Ureter (tissue), 1 donor: ENCODE measurements at regions not wholly inside any gene's neighbourhood (a gene's known extent, or its start where the extent isn't known, plus 50 kb on each side); places are given as distances from the start of the nearest gene placed in this dataset.

ENCODE experiments used
- DNase-seq: peaks from one replicate; pipeline ENCODE4 v3.0.0-alpha.2; 2020; ENCODE audit warnings: low spot score
- donor health status: DM: yes; HTN: yes; CAD: no.

GRCh38 chr9:91130796-91131318 lies 230.9 kb downstream of the AUH start:
- no peak for DNase-seq

- peak; percentile 73 for DNase-seq
Observed at GRCh38 chr9:91131433-91131839, 230.3 kb downstream of the AUH start.

DNA sequence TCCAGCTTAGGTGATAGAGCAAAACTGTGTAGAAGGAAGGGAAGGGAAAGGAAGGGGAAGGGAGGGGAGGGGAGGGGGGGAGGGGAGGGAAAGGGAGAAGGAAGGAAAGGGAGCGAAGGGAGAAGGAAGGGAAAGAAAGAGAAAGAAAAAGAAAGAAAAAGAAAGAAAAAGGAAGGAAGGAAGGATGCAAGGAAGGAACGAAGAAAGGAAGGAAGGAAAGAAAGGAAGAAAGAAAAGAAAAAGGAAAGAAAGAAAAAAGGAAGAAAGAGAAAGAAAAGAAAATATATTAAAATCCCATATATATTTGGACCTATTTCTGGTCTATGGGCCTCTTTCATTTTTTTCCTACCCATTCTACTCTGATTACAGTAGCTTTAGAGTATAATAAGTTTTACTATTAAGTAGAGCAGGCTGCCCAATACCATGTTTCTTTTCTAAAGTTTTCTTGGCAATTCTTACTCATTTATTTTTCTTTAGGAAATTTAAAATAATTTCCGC lies 229.1 kb downstream of the AUH start:
- DNase-seq = no peak

DNA sequence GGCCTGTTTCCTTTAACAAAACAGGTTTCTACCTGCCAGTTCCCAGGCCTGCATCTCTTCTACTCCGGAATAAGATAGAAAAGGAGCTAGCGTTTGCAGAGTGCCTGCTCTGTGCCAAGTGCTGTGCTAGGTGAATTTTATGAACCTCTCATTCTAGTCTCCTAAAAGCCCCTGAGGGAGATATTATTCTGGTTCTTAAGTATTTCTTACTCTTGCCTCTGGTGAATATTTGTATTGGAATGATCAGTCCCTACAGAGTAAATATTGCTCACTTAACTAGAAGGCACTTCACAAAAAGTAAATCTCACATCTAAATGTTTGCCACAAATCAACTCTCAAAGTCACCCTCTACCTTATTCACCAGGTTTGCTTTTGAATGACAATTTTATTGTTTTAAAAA lies 227.1 kb downstream of the AUH start:
- no peak for DNase-seq

DNA sequence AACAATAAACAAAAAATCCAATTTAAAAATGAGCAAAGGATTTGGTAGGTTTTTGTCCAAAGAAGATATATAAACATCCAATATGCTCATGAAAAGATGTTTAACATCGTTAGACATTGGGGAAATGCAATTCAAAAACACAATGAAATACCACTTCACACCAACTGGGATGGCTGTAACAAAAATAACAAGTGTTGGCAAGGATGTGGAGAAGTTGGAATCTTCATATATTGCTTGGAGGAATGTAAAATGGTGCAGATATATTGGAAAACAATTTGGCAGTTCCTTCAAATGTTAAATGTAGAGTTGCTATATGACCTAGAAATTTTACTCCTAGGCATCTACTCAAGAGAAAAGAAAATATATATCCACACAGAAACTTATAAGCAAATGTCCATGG lies 224.3 kb downstream of the AUH start:
- no peak for DNase-seq

DNA sequence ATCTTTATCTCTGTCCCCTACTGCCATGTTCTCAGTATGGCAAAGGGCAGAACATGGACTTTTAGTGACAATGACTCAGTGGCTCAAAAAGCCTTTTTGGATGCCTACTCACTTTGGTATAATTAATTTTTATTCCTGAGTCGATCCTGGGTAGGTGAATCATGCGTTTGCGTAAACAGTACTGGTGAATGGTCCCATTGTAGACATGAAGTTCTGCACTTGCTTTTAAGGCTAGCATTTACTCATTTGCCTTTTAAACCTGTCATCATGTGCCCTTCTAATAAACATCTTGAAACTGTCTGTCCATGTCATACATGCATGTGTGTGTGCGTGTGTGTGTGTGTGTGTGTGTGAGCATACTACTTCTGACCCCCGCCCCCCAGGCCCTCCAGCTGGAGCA lies 223.0 kb downstream of the AUH start:
- DNase-seq = no peak

- DNase-seq = no peak
Observed at GRCh38 chr9:91141407-91141965, 220.2 kb downstream of the AUH start.

DNA sequence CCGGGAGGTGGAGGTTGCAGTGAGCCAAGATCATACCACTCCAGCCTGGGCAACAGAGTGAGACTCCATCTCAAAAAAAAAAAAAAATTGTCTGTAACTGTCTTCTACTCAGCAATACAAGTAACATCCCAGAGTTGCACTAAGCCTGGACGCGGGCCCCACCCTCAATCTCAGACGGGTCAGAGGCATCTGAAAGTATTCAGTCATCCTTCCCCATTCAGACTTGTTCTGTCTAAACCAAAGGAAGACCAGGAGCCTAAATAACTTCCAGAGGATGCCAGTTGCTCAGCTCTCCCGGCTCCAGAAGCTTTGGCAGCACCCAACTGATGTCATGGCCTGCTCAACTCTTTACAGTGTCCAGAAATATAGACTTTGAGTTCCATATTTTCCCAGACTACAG lies 218.6 kb downstream of the AUH start:
- DNase-seq = no peak

DNA sequence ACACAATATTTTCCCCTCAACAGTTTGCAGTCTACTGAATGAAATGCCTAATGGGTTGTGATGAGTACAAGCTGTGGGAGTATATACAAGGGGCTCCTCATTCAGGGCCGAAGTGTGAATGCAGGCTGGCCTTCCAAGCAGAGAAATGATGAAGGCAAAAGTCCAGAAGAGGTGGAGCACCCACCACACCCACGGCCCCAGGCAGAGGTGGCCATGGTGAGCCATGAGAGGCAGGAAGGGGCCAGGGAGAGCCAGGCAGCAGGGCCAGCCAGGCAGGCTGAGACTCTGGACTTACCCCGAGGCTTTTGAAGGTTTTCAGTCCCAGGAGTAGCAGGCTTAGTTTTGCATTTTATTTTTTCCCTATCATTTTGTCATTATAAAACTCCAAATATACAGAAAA lies 218.1 kb downstream of the AUH start:
- DNase-seq = no peak

DNA sequence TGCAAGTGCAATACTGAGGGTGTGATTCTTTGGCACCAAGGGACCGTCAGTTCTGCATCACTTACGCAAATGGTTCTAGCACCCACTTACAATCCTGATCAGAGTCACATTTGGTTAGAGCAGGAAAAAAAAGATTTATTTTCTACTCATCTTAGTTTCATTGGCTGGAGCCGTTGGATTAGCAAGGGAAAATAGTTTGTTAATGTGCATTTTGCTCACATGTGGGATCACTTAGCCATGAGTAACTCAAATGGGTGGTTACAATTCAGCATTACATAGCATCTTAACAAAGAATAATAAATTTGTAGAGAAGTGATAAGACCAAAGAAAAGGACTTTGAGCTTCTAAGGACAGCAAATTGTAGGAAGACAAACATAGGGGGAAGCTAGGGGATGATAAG lies 216.9 kb downstream of the AUH start:
- no peak for DNase-seq

- DNase-seq = no peak
Observed at GRCh38 chr9:91145496-91145895, 216.2 kb downstream of the AUH start.

GRCh38 chr9:91146391-91147019 lies 215.2 kb downstream of the AUH start:
- DNase-seq = no peak

DNA sequence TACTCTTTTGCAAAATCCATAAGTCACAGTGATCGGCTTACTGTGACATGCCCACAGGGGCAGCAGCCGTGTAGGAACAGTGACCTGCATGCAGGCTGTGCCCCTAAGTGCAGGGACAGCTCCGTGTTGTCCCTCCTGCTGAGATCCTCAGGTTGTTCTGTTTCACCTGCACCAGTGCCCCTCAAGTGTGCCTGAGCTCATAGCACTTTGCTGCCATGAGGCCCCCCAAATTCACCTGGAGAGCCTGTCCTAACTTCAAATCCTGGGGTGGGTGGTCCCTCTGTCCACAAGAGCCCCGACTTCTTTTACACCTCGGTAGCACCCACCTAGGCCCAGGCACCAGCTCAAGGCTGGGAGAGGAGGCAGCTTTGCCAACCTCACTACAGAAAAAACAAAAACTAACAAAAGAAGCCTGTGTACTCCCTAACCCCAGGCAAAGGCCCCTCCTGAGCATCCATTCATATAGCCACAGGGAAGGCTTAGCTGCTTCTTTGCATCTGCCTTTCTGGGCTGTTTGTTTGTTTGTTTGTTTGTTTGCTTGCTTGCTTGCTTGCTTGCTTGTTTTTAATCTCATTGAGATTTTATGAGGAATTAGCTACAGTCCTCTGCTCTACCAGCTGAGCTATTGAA lies 214.5 kb downstream of the AUH start:
- no peak for DNase-seq

DNA sequence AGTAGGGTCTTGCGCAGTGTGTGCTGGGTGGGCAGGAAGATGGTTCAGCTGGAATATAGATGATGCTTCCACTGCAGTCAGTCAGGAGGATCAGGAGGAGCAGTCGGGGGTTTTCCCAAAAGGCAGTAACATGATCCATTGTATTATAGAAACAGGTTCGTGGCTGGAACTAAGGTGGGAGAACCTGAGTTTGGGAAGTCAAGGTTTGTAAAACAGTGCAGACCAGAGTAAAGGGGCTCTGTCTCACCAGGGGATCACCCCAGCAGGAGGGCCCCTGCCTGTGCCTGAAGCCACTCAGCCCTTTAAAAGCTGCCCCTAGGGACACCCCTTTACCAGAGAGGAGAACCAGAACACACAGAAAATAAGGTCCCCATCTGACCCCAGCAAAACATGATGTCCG lies 213.4 kb downstream of the AUH start:
- DNase-seq = no peak

DNA sequence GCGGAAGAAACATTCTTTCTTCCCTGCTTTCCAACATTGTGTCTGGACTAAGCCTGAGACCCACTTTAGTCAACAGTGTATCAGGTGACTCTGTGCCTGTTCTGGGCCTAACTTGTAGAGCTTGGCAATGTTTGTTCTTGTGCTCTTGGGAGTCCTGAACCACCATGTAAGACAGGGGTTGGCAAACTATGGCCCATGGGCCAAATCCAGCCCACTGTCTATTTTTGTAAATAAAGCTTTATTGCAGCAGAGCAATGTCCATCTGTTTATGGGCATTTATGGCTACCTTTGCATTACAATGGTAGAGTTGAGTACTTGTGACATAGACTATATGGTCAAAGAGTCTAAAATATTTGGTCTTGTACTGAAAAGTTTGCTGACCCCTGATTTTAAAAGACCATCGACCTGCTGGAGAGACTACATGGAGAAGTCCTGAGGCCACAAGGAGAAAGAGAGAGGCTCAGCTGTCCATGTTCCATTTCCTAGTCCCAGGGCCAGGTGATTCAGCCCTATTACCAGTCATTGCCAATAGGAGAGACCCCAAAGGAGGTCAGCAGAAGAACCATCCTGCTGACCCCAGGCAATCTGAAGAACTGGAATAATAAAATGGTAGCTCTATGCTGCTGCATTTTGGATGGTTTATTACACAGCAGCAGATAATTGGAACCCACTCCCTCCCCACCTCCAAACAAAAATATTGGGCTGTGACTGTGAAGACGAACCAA lies 211.3 kb downstream of the AUH start:
- DNase-seq = no peak

DNA sequence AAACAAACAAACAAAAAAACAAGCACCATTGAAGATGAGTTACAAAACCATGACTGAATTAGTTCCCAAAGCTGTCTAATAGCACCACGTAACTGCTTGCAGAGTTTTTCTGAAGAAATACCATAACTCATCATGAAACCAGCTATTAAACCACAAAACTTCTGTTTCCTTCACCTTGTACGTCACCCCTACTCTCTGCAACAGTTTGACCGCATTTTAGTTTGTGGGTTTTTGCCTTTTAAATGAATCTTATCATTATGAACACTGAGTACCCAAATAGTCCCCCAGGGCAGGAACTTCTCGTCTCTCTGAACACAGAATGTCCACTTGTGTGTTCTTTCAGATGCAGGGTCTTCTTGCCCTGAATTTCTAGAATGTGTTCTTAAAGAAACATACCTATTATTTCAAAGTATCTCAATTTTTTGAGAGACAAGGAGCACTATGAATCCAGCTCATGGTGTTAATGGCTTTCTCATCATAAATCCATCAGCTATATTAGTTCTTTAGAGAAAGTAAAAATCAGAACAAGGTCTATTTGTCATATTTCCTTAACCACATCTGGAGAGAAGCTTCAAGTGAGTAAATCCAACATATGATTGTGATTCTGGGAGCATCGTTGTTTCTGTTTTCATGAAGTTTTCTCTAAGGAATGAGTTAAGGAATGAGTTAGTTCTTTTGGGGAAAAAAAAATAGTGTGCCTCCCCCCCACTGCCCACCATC lies 210.6 kb downstream of the AUH start:
- DNase-seq = no peak

DNA sequence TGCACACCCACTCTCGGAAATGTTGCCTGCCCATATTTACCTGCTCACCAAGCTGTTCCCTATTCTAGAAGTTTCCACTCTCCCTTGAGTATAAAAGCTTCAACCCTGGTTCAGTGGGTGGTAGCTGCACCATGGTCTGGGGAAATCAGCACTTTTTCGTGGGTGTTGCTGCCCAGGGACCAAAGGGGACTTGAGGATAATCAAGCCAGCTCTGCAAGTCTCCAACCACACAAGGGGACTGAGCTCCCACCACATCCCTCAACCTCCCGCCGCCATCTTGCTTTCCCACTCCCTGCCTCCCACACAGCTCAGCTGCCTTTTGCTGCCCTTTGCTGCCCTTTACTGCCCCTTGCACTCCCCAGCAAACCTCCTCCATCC lies 210.0 kb downstream of the AUH start:
- no peak for DNase-seq

GRCh38 chr9:91154686-91155085 lies 207.0 kb downstream of the AUH start:
- no peak for DNase-seq

GRCh38 chr9:91155181-91155580 lies 206.5 kb downstream of the AUH start:
- no peak for DNase-seq

- DNase-seq = no peak
Observed at GRCh38 chr9:91155746-91156376, 205.9 kb downstream of the AUH start.

GRCh38 chr9:91156451-91157234 lies 205.1 kb downstream of the AUH start:
- DNase-seq = no peak
